Neural crest cell (in vitro differentiated cells): ENCODE measurements at regions not wholly inside any gene's neighbourhood (a gene's known extent, or its start where the extent isn't known, plus 50 kb on each side); places are given as distances from the start of the nearest gene placed in this dataset.
"Not testable (repeated sequence)": the region's sequence is repeated elsewhere in the genome, so short reads cannot be mapped to it uniquely, and the experiment has no call there.

Experiments used
- DNase-seq: peaks from one replicate; pipeline ENCODE4 v3.0.0; 2021; ENCODE audit warnings: low read depth, mixed read lengths, low spot score
- H3K27ac Mint-ChIP-seq: one replicate; pipeline ENCODE4 v1.8.0; 2021; ENCODE audit warnings: mild to moderate bottlenecking, mixed read lengths; ENCODE audit not compliant: unreplicated experiment
- H3K27me3 Mint-ChIP-seq: 2 replicates; pipeline ENCODE4 v1.8.0; 2021; ENCODE audit warnings: low read depth, mild to moderate bottlenecking, mixed read lengths
- H3K36me3 Mint-ChIP-seq: 2 replicates; pipeline ENCODE4 v1.8.0; 2021; ENCODE audit warnings: low read depth, mild to moderate bottlenecking, mixed read lengths
- H3K4me1 Mint-ChIP-seq: 2 replicates; pipeline ENCODE4 v1.8.0; 2021; ENCODE audit warnings: mixed read lengths
- H3K4me3 Mint-ChIP-seq: one replicate; pipeline ENCODE4 v1.8.0; 2021; ENCODE audit warnings: mild to moderate bottlenecking, mixed read lengths
- H3K9me3 Mint-ChIP-seq: 2 replicates; pipeline ENCODE4 v1.8.0; 2021; ENCODE audit warnings: mixed read lengths
- TF ChIP-seq, protein P1 (sequence below): fragments of 200-600 bp; sonication (generic); conservative IDR thresholded peaks from 2 replicates; pipeline ENCODE4 v1.5.0; 2021; ENCODE audit warnings: antibody characterized with exemption, mild to moderate bottlenecking

DNA sequence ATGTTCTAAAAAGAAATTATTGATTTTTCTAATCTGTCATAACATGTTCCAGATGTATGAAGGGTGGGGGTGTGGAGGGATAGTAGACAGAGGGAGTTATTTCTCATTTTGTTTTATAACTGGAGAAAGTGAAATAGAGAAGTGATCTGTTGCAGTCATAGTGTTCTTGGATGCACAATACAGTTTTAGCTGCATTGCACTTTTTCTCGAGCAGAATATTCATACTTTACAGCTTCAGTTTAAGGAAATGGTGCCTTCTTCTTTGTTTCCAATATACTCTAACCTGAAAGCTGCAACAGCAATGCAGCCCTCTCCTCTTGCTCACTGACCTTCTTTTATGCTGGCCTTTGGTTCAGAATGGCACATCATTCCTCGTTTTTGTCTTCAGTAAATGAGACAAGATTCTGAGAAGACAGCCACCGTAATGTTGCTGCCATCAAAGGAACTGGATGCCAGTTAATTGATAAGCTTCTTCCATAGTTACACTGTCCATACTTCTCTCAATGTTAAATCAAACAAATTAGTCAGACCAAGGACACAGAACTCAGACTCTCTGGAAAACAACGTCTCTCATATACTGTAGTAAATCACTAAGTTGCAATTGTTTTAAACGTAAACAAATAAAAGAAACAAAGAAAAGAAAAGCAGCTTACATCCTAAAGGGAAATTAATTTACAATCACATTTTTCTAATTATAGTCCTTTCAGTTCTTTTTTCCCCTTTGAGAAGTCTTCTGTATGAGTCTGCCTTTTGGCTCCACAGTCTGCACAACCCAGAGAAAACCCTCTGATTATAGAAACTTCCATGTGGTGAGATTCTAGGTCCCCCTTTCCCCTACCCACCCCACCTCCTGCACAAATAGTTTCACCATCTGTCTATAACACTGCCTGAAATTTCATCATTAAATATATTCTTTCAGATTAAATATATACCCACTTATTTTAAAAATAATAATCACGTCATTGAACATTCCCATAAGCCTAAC lies 97.4 kb upstream of the UGP2 start:
- Mint-ChIP-seq H3K27ac (no peak overlapping the region), H3K4me1 (peaks cover 14% of the 10 kb centered on the region), H3K36me3 (no peaks in the 10 kb centered on the region), H3K4me3 (no peak overlapping the region), H3K9me3 (peaks cover 5% of the 10 kb centered on the region), H3K27me3 (no peaks in the 10 kb centered on the region)
- TF ChIP-seq, protein P1, sequence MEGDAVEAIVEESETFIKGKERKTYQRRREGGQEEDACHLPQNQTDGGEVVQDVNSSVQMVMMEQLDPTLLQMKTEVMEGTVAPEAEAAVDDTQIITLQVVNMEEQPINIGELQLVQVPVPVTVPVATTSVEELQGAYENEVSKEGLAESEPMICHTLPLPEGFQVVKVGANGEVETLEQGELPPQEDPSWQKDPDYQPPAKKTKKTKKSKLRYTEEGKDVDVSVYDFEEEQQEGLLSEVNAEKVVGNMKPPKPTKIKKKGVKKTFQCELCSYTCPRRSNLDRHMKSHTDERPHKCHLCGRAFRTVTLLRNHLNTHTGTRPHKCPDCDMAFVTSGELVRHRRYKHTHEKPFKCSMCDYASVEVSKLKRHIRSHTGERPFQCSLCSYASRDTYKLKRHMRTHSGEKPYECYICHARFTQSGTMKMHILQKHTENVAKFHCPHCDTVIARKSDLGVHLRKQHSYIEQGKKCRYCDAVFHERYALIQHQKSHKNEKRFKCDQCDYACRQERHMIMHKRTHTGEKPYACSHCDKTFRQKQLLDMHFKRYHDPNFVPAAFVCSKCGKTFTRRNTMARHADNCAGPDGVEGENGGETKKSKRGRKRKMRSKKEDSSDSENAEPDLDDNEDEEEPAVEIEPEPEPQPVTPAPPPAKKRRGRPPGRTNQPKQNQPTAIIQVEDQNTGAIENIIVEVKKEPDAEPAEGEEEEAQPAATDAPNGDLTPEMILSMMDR, result no peak
- no peak for DNase-seq

DNA sequence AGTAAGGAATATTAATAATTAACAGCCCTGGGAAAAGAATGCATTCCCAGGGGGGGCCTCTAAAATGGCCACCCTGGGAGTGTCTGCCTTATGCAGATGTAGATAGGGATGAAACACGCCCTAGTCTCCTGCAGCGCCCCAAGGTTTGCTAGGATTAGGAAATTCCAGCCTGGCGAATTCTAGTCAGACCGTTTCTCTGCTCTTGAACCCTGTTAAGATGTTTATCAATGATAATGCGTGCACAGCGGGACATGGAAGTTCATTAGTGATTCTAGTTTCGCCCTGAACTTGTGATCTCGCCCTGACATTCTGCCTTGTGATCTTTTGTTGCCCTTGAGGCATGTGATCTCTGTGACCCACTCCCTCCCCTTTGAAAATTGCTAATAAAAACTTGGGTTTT lies 95.1 kb upstream of the UGP2 start:
- H3K27ac Mint-ChIP-seq, result not testable (repeated sequence)

DNA sequence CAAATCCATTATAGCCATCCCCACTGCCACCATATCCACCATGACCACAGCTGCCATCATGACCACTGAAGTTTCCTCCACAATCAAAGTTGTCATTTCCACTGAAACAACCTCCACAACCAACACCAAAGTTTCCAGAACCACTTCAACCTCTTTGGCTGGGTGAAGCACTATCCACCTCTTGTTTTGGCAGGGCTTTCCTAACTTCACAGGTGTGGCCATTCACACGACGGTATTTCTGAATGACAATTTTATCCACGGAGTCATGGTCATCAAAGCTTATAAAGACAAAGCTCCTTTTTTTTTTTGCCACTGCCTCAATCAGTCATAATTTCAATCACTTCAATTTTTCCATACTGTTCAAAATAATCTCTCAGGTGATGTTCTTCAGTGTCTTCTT lies 89.8 kb upstream of the UGP2 start:
- H3K4me3 Mint-ChIP-seq, result no peak overlapping the region
- DNase-seq, result no peak
- TF ChIP-seq, protein P1, result no peak
- H3K27me3 Mint-ChIP-seq, result no peaks in the 10 kb centered on the region
- peaks cover 5% of the 10 kb centered on the region for H3K4me1 Mint-ChIP-seq
- peaks cover 6% of the 10 kb centered on the region for H3K9me3 Mint-ChIP-seq
- H3K36me3 Mint-ChIP-seq, result peaks cover 3% of the 10 kb centered on the region
- no peak overlapping the region for H3K27ac Mint-ChIP-seq

More for the DNA sequence above, 95.1 kb upstream of the UGP2 start:
- H3K4me1 Mint-ChIP-seq, result peaks cover 14% of the 10 kb centered on the region
- H3K36me3 Mint-ChIP-seq, H3K4me3 Mint-ChIP-seq, H3K9me3 Mint-ChIP-seq, DNase-seq, H3K27me3 Mint-ChIP-seq: not testable (repeated sequence)

DNA sequence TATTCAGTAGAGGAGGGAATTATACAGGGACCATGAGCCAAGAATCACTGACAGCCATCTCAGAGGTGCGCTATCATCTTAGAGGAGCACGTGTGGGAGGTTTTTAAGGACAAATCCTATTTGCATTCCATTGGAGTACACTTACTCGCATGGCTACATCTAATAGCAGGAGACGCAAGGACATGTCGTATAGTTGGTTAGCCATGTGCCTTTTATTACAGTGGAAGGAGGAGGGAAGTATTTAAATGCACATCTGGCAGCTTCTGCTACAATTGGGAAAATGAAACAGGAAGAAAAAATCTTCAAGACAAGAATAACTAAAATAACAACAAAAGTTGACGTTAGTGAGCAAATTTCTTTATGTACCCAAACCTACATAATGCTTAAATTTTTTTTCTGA lies 86.5 kb upstream of the UGP2 start:
- TF ChIP-seq, protein P1, result no peak
- Mint-ChIP-seq H3K27me3 (no peaks in the 10 kb centered on the region), H3K9me3 (peaks cover 4% of the 10 kb centered on the region), H3K36me3 (peaks cover 3% of the 10 kb centered on the region), H3K4me1 (no peaks in the 10 kb centered on the region), H3K27ac (no peak overlapping the region), H3K4me3 (no peak overlapping the region)
- DNase-seq, result no peak

DNA sequence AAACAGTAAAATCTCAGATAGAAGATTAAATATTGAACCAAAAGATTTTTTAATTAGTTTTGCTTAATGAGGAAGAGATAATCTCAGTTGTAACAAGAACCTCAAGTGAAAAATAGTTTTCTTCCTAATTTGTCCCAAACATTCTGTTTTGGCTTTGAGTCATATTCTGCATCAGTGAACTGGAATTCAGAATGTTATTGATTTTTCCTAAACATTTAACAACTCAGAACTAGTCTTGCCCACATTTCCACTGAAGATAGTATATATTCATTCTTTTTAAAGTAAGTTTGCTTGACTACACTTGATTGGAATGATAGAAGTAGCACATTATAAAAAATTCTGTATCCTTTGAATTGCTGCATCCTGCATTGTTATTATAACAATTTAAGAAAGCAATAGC lies 85.7 kb upstream of the UGP2 start:
- DNase-seq, result no peak
- Mint-ChIP-seq H3K27ac (no peak overlapping the region), H3K27me3 (no peaks in the 10 kb centered on the region), H3K36me3 (peaks cover 3% of the 10 kb centered on the region), H3K9me3 (peaks cover 4% of the 10 kb centered on the region), H3K4me3 (no peak overlapping the region), H3K4me1 (no peaks in the 10 kb centered on the region)
- TF ChIP-seq, protein P1, result no peak

DNA sequence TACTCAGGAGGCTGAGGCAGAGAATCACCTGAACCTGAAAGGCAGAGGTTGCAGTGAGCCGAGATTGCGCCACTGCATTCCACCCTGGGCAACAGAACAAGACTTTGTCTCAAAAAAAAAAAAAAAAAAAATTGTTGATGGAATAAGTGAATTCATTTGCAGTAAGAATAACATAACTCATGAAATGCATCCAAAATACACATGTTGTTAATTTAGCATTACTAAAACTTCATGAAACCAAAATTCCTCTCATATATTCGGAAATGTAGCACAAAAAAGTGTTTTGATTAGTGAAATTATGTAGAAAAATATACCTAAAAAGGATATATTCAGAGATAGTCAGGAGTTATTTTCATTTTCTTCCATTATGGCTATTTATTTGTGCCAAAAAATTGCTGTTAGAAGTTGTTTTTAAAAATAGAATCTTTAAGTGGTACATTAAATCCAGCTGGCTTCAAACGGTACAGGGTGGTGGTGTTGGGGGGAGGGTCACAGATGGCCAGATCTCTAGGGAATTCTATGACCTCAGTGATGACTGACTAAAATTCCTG lies 78.2 kb upstream of the UGP2 start:
- no peak for DNase-seq
- H3K27me3 Mint-ChIP-seq, result no peaks in the 10 kb centered on the region
- H3K9me3 Mint-ChIP-seq, result peaks cover 3% of the 10 kb centered on the region
- H3K4me3 Mint-ChIP-seq, result no peak overlapping the region
- H3K27ac Mint-ChIP-seq, result no peak overlapping the region
- TF ChIP-seq, protein P1, result no peak
- H3K36me3 Mint-ChIP-seq, result no peaks in the 10 kb centered on the region
- peaks cover 17% of the 10 kb centered on the region for H3K4me1 Mint-ChIP-seq
